ENCODE measurements at regions not wholly inside any gene's neighbourhood (a gene's known extent, or its start where the extent isn't known, plus 50 kb on each side); places are given as distances from the start of the nearest gene placed in this dataset.

DNA sequence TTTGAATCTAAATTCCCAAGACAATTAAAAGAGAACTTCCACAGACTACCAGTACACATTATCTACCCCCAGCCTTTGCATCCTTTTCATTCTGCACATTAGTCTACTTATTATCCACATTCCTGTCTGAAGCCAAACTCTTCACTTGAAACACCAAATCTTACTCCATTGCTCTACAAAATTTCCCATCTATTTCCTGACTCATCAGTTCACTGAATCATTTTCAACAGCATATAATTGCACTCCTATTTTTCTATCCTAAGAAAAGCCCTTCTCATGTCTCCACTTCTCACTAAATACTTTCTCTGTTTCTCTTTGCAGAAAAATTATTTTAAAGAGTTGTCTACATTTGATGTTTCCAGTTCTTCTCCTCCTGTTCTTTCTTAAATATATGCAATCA is 239.4 kb upstream of the FERMT1 start:
- Histone ChIP-seq H2AFZ (ENCODE audit: low read length) (no peak overlapping the region), H3K18ac (ENCODE audit: insufficient read length, low read depth, low read length) (no peak overlapping the region), H4K91ac (ENCODE audit: insufficient read length, low read depth, low read length) (no peak overlapping the region), H3K23me2 (ENCODE audit: insufficient read length, low read depth, low read length, poor library complexity, severe bottlenecking) (no peaks in the 10 kb centered on the region), H3K79me2 (ENCODE audit: insufficient read depth, low read length) (no peaks in the 10 kb centered on the region), H2BK5ac (ENCODE audit: insufficient read length, low read length) (no peak overlapping the region), H3K56ac (ENCODE audit: insufficient read length, low read depth, low read length) (no peak overlapping the region), H3K79me1 (ENCODE audit: insufficient read depth, low read depth, low read length, poor library complexity, severe bottlenecking) (no peaks in the 10 kb centered on the region), H2BK15ac (ENCODE audit: low read depth, low read length) (no peak overlapping the region), H2AK5ac (ENCODE audit: insufficient read length, low read length) (no peak overlapping the region), H3K9ac (ENCODE audit: extremely low read depth, insufficient read length, low read length) (no peak overlapping the region), H4K5ac (ENCODE audit: insufficient read length, low read depth, low read length) (no peak overlapping the region), H3K27ac (ENCODE audit: insufficient read length, low read depth, low read length) (no peak overlapping the region), H4K20me1 (ENCODE audit: control insufficient read depth, insufficient read depth, insufficient read length) (no peaks in the 10 kb centered on the region), H3K9me3 (ENCODE audit: control insufficient read depth, low read depth, low read length) (no peaks in the 10 kb centered on the region), H2BK120ac (ENCODE audit: low read depth, low read length, poor library complexity, severe bottlenecking) (no peak overlapping the region), H3K4me1 (ENCODE audit: insufficient read depth, low read length) (peaks cover 4% of the 10 kb centered on the region; the same call in 1 of the 2 replicates), H3K27me3 (ENCODE audit: insufficient read depth, low read length) (no peaks in the 10 kb centered on the region), H3K4me2 (ENCODE audit: insufficient read depth, insufficient read length, low read length) (no peak overlapping the region), H3K4ac (ENCODE audit: low read depth, low read length) (no peak overlapping the region), H3K23ac (ENCODE audit: insufficient read length, low read depth, low read length) (no peak overlapping the region), H3K14ac (ENCODE audit: insufficient read depth, low read length) (no peak overlapping the region), H2BK12ac (ENCODE audit: insufficient read length, low read depth, low read length) (no peak overlapping the region), H3T11ph (ENCODE audit: low read length) (no peak overlapping the region), H4K8ac (replicated peaks; ENCODE audit: insufficient read length, low read depth, low read length) (no peak overlapping the region), H2BK20ac (ENCODE audit: low read depth, low read length, poor library complexity, severe bottlenecking) (no peak overlapping the region)
- H3K9me3 Mint-ChIP-seq, result no peaks in the 10 kb centered on the region
- TF ChIP-seq, protein P1, sequence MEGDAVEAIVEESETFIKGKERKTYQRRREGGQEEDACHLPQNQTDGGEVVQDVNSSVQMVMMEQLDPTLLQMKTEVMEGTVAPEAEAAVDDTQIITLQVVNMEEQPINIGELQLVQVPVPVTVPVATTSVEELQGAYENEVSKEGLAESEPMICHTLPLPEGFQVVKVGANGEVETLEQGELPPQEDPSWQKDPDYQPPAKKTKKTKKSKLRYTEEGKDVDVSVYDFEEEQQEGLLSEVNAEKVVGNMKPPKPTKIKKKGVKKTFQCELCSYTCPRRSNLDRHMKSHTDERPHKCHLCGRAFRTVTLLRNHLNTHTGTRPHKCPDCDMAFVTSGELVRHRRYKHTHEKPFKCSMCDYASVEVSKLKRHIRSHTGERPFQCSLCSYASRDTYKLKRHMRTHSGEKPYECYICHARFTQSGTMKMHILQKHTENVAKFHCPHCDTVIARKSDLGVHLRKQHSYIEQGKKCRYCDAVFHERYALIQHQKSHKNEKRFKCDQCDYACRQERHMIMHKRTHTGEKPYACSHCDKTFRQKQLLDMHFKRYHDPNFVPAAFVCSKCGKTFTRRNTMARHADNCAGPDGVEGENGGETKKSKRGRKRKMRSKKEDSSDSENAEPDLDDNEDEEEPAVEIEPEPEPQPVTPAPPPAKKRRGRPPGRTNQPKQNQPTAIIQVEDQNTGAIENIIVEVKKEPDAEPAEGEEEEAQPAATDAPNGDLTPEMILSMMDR (conservative IDR thresholded peaks at IDR 0.05), result no peak
- H3K27ac Mint-ChIP-seq, result no peak overlapping the region
- H3K27me3 Mint-ChIP-seq (ENCODE audit: low read depth), result no peaks in the 10 kb centered on the region
- H3K36me3 Mint-ChIP-seq (ENCODE audit: insufficient read depth in 1 of 3, low read depth in 3 of 3), result no peaks in the 10 kb centered on the region
- DNase-seq, result no peak
- H3K4me3 Mint-ChIP-seq, result no peak overlapping the region
- H3K4me1 Mint-ChIP-seq, result peaks cover 0 to 5% of the 10 kb centered on the region in 2 experiments; a peak in 2 of 4 replicates

Data from H9 (cell line).